Activated B cell treated with CpG ODN at 0.5 μM for 24 hours (primary cell): ENCODE measurements at regions not wholly inside any gene's neighbourhood (a gene's known extent, or its start where the extent isn't known, plus 50 kb on each side); places are given as distances from the start of the nearest gene placed in this dataset.

ENCODE experiments used
- ATAC-seq: fragments of 200-7000 bp; cut with Tn5 transposase; one replicate; pipeline ENCODE4 v1.10.0; 2021; ENCODE audit warnings: low read depth, mild to moderate bottlenecking, moderate library complexity
- CTCF ChIA-PET: fragments of 350-600 bp; sonication (Branson Sonifier 250); formaldehyde crosslinking; loops from one replicate; lab custom pipeline; 2021; ENCODE audit warnings: antibody characterized with exemption; lab: Charles Lee
- POLR2A ChIA-PET: fragments of 350-600 bp; sonication (Branson Sonifier 250); formaldehyde crosslinking; loops from one replicate; lab custom pipeline; 2021; ENCODE audit warnings: antibody characterized with exemption; lab: Charles Lee
- DNase-seq: peaks from one replicate; pipeline ENCODE4 v3.0.0; 2022
- H3K27ac Mint-ChIP-seq: one replicate; pipeline ENCODE4 v1.8.0; 2020; ENCODE audit warnings: mixed read lengths
- H3K27me3 Mint-ChIP-seq: one replicate; pipeline ENCODE4 v1.8.0; 2021; ENCODE audit warnings: mixed read lengths
- H3K36me3 Mint-ChIP-seq: one replicate; pipeline ENCODE4 v1.8.0; 2021; ENCODE audit warnings: low read depth, mixed read lengths
- H3K4me1 Mint-ChIP-seq: one replicate; pipeline ENCODE4 v1.8.0; 2021; ENCODE audit warnings: mixed read lengths
- H3K4me3 Mint-ChIP-seq: one replicate; pipeline ENCODE4 v1.8.0; 2020; ENCODE audit warnings: mild to moderate bottlenecking, mixed read lengths
- H3K9me3 Mint-ChIP-seq: one replicate; pipeline ENCODE4 v1.8.0; 2020; ENCODE audit warnings: mixed read lengths
- intact Hi-C: fragments of 100-400 bp; cut with micrococcal nuclease; formaldehyde crosslinking; loops from one replicate; pipeline ENCODE4 v1.15.1; 2024
- TF ChIP-seq, protein P1 (sequence below): fragments of 200-600 bp; IDR thresholded peaks from one replicate; pipeline ENCODE4 v1.8.0; 2022; ENCODE audit warnings: antibody characterized with exemption, mild to moderate bottlenecking

DNA sequence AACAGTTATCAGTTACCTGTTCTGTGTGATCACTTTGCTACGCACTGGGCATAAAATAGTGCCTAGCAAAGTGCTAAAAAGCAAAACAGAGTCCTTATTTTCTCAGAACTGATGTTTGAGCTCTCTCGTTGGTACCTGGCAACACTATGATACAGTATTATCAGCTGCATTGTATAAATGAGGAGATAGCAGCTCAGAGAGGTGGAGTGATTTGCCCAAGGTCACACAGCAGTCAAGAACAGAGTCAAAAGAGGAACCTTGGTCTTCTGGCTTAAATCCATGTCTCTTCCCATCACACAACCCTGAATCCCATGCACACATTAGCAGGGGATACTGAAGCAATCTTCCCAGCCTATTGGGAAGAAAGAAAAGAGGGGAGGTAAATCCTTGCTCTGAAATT lies 580.5 kb downstream of the SOX6 start:
- ATAC-seq, result no peak
- no peak for DNase-seq
- no peaks in the 10 kb centered on the region for H3K27me3 Mint-ChIP-seq
- ChIA-PET CTCF (no interaction called here), POLR2A (no interaction called here)
- H3K9me3 Mint-ChIP-seq, result no peaks in the 10 kb centered on the region
- intact Hi-C loops, result no loop called here
- H3K36me3 Mint-ChIP-seq, result no peaks in the 10 kb centered on the region
- TF ChIP-seq, protein P1, sequence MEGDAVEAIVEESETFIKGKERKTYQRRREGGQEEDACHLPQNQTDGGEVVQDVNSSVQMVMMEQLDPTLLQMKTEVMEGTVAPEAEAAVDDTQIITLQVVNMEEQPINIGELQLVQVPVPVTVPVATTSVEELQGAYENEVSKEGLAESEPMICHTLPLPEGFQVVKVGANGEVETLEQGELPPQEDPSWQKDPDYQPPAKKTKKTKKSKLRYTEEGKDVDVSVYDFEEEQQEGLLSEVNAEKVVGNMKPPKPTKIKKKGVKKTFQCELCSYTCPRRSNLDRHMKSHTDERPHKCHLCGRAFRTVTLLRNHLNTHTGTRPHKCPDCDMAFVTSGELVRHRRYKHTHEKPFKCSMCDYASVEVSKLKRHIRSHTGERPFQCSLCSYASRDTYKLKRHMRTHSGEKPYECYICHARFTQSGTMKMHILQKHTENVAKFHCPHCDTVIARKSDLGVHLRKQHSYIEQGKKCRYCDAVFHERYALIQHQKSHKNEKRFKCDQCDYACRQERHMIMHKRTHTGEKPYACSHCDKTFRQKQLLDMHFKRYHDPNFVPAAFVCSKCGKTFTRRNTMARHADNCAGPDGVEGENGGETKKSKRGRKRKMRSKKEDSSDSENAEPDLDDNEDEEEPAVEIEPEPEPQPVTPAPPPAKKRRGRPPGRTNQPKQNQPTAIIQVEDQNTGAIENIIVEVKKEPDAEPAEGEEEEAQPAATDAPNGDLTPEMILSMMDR, result no peak
- H3K4me3 Mint-ChIP-seq, result no peak overlapping the region
- H3K4me1 Mint-ChIP-seq, result no peaks in the 10 kb centered on the region
- H3K27ac Mint-ChIP-seq, result no peak overlapping the region

DNA sequence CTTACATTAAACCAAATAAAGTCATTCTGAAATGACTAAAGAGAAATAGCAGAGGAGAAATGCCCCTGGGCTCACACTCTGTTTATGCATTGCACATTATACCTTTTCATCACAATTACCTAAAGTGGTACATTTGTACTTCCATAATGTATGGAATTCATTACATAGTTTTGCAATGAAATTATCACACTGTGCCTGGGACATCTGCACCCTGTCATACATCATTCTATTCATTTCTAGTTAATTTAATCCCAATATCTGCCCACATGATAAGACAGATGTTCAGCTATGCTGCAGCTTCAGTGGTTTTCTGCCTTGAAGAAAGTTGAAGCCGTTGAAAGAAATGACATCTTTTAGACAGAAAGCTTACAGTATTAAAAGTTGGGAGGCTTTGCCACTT lies 580.0 kb downstream of the SOX6 start:
- no peak overlapping the region for H3K4me3 Mint-ChIP-seq
- POLR2A ChIA-PET, result no interaction called here
- H3K4me1 Mint-ChIP-seq, result no peaks in the 10 kb centered on the region
- H3K27ac Mint-ChIP-seq, result no peak overlapping the region
- DNase-seq (no peak), ATAC-seq (no peak)
- intact Hi-C loops, result no loop called here
- H3K36me3 Mint-ChIP-seq, result no peaks in the 10 kb centered on the region
- no peaks in the 10 kb centered on the region for H3K27me3 Mint-ChIP-seq
- CTCF ChIA-PET, result no interaction called here
- TF ChIP-seq, protein P1, result no peak
- no peaks in the 10 kb centered on the region for H3K9me3 Mint-ChIP-seq

GRCh38 chr11:15779518-15779917 lies 576.8 kb downstream of the SOX6 start:
- no peak overlapping the region for H3K27ac Mint-ChIP-seq
- ChIA-PET CTCF (no interaction called here), POLR2A (no interaction called here)
- intact Hi-C loops, result no loop called here
- no peak overlapping the region for H3K4me3 Mint-ChIP-seq
- H3K36me3 Mint-ChIP-seq, result no peaks in the 10 kb centered on the region
- no peaks in the 10 kb centered on the region for H3K9me3 Mint-ChIP-seq
- H3K27me3 Mint-ChIP-seq, result no peaks in the 10 kb centered on the region
- TF ChIP-seq, protein P1, result no peak
- H3K4me1 Mint-ChIP-seq, result no peaks in the 10 kb centered on the region
- DNase-seq (no peak), ATAC-seq (no peak)

DNA sequence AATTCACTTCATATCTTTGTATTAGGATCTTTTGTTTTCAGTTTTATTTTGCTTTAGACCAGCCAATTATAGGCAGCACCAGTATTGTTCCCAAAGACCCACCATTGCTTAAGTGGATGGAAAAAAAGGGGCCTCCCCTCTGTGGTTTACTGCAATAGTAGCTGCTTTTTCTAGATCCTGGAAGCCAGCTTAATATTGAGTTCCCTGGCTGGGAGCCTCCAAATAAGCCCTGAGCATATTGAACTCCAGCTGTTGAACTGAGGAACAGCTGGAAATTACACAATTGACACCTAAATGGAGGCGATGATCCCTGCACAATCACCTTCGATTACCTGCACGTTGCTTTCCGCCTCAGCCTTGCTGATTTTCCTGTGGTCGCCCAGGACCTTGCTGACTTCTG lies 576.0 kb downstream of the SOX6 start:
- intact Hi-C loops, result no loop called here
- no peaks in the 10 kb centered on the region for H3K4me1 Mint-ChIP-seq
- POLR2A ChIA-PET, result no interaction called here
- H3K27me3 Mint-ChIP-seq, result no peaks in the 10 kb centered on the region
- TF ChIP-seq, protein P1, result no peak
- no peak overlapping the region for H3K27ac Mint-ChIP-seq
- H3K36me3 Mint-ChIP-seq, result no peaks in the 10 kb centered on the region
- no peak for ATAC-seq
- CTCF ChIA-PET, result no interaction called here
- no peaks in the 10 kb centered on the region for H3K9me3 Mint-ChIP-seq
- no peak for DNase-seq
- no peak overlapping the region for H3K4me3 Mint-ChIP-seq

DNA sequence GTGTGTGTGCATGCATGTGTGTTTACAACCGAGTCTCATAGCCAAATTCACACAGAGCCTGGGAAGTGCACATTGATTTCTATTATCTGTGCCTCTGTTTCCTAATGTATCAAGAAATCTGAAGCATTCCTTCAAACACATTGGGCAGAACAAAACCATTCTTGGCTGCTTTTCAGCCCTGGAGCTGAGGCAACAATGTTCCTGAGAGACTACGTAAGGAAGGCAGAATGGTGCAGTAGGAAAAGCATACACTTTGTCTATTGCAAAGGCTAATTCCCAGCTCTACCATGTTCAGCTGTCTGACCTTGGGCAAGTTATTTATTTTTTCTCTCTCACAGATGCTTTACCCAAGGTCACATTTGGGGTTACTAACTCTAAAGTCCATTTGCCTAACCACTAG lies 575.5 kb downstream of the SOX6 start:
- CTCF ChIA-PET, result no interaction called here
- no peaks in the 10 kb centered on the region for H3K36me3 Mint-ChIP-seq
- TF ChIP-seq, protein P1, result no peak
- intact Hi-C loops, result no loop called here
- H3K4me3 Mint-ChIP-seq, result no peak overlapping the region
- no peaks in the 10 kb centered on the region for H3K4me1 Mint-ChIP-seq
- no peaks in the 10 kb centered on the region for H3K9me3 Mint-ChIP-seq
- POLR2A ChIA-PET, result no interaction called here
- no peak overlapping the region for H3K27ac Mint-ChIP-seq
- H3K27me3 Mint-ChIP-seq, result no peaks in the 10 kb centered on the region
- DNase-seq (no peak), ATAC-seq (no peak)
